HepG2 (cell line): ENCODE measurements at regions not wholly inside any gene's neighbourhood (a gene's known extent, or its start where the extent isn't known, plus 50 kb on each side); places are given as distances from the start of the nearest gene placed in this dataset.

Source experiments
- ATAC-seq: fragments of 200-7000 bp; cut with Tn5 transposase; 3 replicates; pipeline ENCODE4 v1.9.1; 2020; ENCODE audit warnings: mild to moderate bottlenecking, moderate library complexity
- BruUV-seq: library from RNA; stranded (reverse); fragments of 400-500 nt; replicated peaks from 2 replicates; lab custom pipeline; 2021; lab: Mats Ljungman, UMichigan
- CTCF ChIA-PET: fragments of 300-600 bp; formaldehyde crosslinking; extraction: SDS; loops from one replicate; lab custom pipeline; 2021; ENCODE audit warnings: low total read pairs, inconsistent platforms, low intra/inter-chr PET ratio; lab: Yijun Ruan, JAX
- POLR2A ChIA-PET: fragments of 350-600 bp; sonication (Branson Sonifier 250); formaldehyde crosslinking; loops from one replicate; lab custom pipeline; 2020; ENCODE audit warnings: antibody characterized with exemption, inconsistent platforms; lab: Yijun Ruan, JAX
- DNase-seq: peaks from one replicate; pipeline ENCODE4 v3.0.0-alpha.2; 2015; ENCODE audit warnings: low spot score
- FAIRE-seq: peaks from 3 replicates; lab custom pipeline; 2011; peaks lifted over from hg19 to GRCh38; lab: Jason Lieb, UNC
- H2AFZ ChIP-seq: one replicate; pipeline ENCODE4 v1.6.1; 2011; ENCODE audit warnings: low read length, inconsistent platforms
- H3K27ac ChIP-seq: fragments of 300-600 bp; 3 replicates; pipeline ENCODE4 v1.8.0; 2011; ENCODE audit warnings: mixed run types, mild to moderate bottlenecking, mixed read lengths, low read length, inconsistent platforms; ENCODE audit not compliant: insufficient read depth; ENCODE audit errors: extremely low read length
- H3K27me3 ChIP-seq, 2 experiments: fragments of 200-600 bp in 1 of 2; 2 replicates in 1 of 2; 3 replicates in 1 of 2; pipeline versions ENCODE4 v1.6.0 to v1.8.0; 2011; ENCODE audit warnings: low read length in 2 of 2, mild to moderate bottlenecking in 2 of 2, moderate library complexity in 2 of 2, inconsistent platforms in 1 of 2; ENCODE audit not compliant: insufficient read depth in 2 of 2, control insufficient read depth in 1 of 2
- H3K36me3 ChIP-seq, 2 experiments: fragments of 200-600 bp in 1 of 2; replicated peaks in 1 of 2; 2 replicates in 1 of 2; 3 replicates in 1 of 2; pipeline versions ENCODE4 v1.5.1 to v1.8.0; 2011; ENCODE audit warnings: low read length in 2 of 2, inconsistent platforms in 1 of 2; ENCODE audit not compliant: insufficient read depth in 2 of 2, control insufficient read depth in 1 of 2
- H3K4me1 ChIP-seq: 2 replicates; pipeline ENCODE4 v1.5.1; 2012; ENCODE audit warnings: low read length, inconsistent platforms; ENCODE audit not compliant: insufficient read depth
- H3K4me2 ChIP-seq: 2 replicates; pipeline ENCODE4 v1.6.0; 2011; ENCODE audit warnings: low read depth, low read length, inconsistent platforms
- H3K4me3 ChIP-seq, 3 experiments: fragments of 200-600 bp in 1 of 3; sonication (generic), shearing (Covaris generic) in 1 of 3; replicated peaks in 1 of 3; 2 replicates each; pipeline ENCODE4 v1.5.1; 2011 to 2016; ENCODE audit warnings: low read length in 3 of 3, inconsistent platforms in 2 of 3, low read depth in 2 of 3, mild to moderate bottlenecking in 2 of 3, control low read depth in 1 of 3, mixed read lengths in 1 of 3; ENCODE audit not compliant: insufficient read depth in 1 of 3
- H3K79me2 ChIP-seq: one replicate; pipeline ENCODE4 v1.6.1; 2011; ENCODE audit warnings: low read length, inconsistent platforms; ENCODE audit not compliant: insufficient read depth
- H3K9ac ChIP-seq: 2 replicates; pipeline ENCODE4 v1.6.0; 2011; ENCODE audit warnings: mild to moderate bottlenecking, low read depth, low read length, inconsistent platforms; ENCODE audit not compliant: insufficient read depth
- H3K9me3 ChIP-seq: 2 replicates; pipeline ENCODE4 v1.5.1; 2012; ENCODE audit warnings: mild to moderate bottlenecking, low read length
- H4K20me1 ChIP-seq: 2 replicates; pipeline ENCODE4 v1.6.0; 2011; ENCODE audit warnings: inconsistent platforms, mild to moderate bottlenecking, low read length, moderate library complexity; ENCODE audit not compliant: insufficient read depth
- BCL6 ChIP-seq: IDR thresholded peaks from 2 replicates; pipeline ENCODE4 v1.6.1; 2016; ENCODE audit warnings: missing genetic modification reagents, missing compliant biosample characterization
- DDIT3 ChIP-seq: sonication (generic); formaldehyde crosslinking; IDR thresholded peaks from 2 replicates; pipeline ENCODE4 v1.4.0; 2020; ENCODE audit warnings: mild to moderate bottlenecking, missing genetic modification reagents
- HCFC1 ChIP-seq: fragments of 150-350 bp; IDR thresholded peaks from 2 replicates; pipeline ENCODE4 v1.6.1; 2014; ENCODE audit warnings: low read depth, low read length
- HDAC2 ChIP-seq: sonication (generic); formaldehyde crosslinking; IDR thresholded peaks from 2 replicates; pipeline ENCODE4 v1.4.0; 2020; ENCODE audit warnings: missing genetic modification reagents
- HNF1B ChIP-seq: sonication (generic); formaldehyde crosslinking; IDR thresholded peaks from 2 replicates; pipeline ENCODE4 v1.5.1; 2020; ENCODE audit warnings: mild to moderate bottlenecking, moderate library complexity, missing genetic modification reagents
- HNRNPH1 ChIP-seq: fragments of 200-400 bp; formaldehyde crosslinking; optimal IDR thresholded peaks from 2 replicates; pipeline ENCODE3; 2017; ENCODE audit warnings: mild to moderate bottlenecking, low read depth, low read length
- MEF2D ChIP-seq: sonication (generic); formaldehyde crosslinking; IDR thresholded peaks from 2 replicates; pipeline ENCODE4 v1.5.1; 2020; ENCODE audit warnings: mild to moderate bottlenecking, missing genetic modification reagents
- REPIN1 ChIP-seq: sonication (generic); formaldehyde crosslinking; IDR thresholded peaks from 2 replicates; pipeline ENCODE4 v1.8.0; 2022; ENCODE audit warnings: missing genetic modification reagents, low read depth, mild to moderate bottlenecking, borderline replicate concordance
- THAP7 ChIP-seq: sonication (generic); formaldehyde crosslinking; IDR thresholded peaks from 2 replicates; pipeline ENCODE4 v1.8.1; 2023; ENCODE audit warnings: mild to moderate bottlenecking, missing genetic modification reagents
- ZEB1 ChIP-seq: IDR thresholded peaks from 2 replicates; pipeline ENCODE4 v1.6.1; 2012; ENCODE audit warnings: mild to moderate bottlenecking, low read depth, inconsistent platforms; ENCODE audit not compliant: insufficient replicate concordance
- ZHX1 ChIP-seq: sonication (generic); formaldehyde crosslinking; IDR thresholded peaks from 2 replicates; pipeline ENCODE4 v1.8.1; 2022; ENCODE audit warnings: low read depth, mild to moderate bottlenecking, missing genetic modification reagents
- ZNF333 ChIP-seq: sonication (generic); formaldehyde crosslinking; IDR thresholded peaks from 2 replicates; pipeline ENCODE4 v1.4.0; 2020; ENCODE audit warnings: mild to moderate bottlenecking, missing genetic modification reagents, borderline replicate concordance
- ZNF382 ChIP-seq: sonication (generic); formaldehyde crosslinking; IDR thresholded peaks from 2 replicates; pipeline ENCODE4 v1.5.0; 2020; ENCODE audit warnings: missing genetic modification reagents, mild to moderate bottlenecking, borderline replicate concordance
- ZNF460 ChIP-seq: sonication (generic); formaldehyde crosslinking; IDR thresholded peaks from 2 replicates; pipeline ENCODE4 v1.5.1; 2020; ENCODE audit warnings: missing genetic modification reagents, mild to moderate bottlenecking, borderline replicate concordance
- ZNF564 ChIP-seq: sonication (generic); formaldehyde crosslinking; IDR thresholded peaks from 2 replicates; pipeline ENCODE4 v1.8.1; 2023; ENCODE audit warnings: mild to moderate bottlenecking, missing genetic modification reagents
- ZNF7 ChIP-seq: IDR thresholded peaks from 2 replicates; pipeline ENCODE4 v1.6.1; 2016; ENCODE audit warnings: missing biosample characterization, missing genetic modification reagents
- ZNF737 ChIP-seq: sonication (generic); formaldehyde crosslinking; IDR thresholded peaks from 2 replicates; pipeline ENCODE4 v1.5.0; 2020; ENCODE audit warnings: missing genetic modification reagents, mild to moderate bottlenecking, borderline replicate concordance
- ZNF746 ChIP-seq: sonication (generic); formaldehyde crosslinking; IDR thresholded peaks from 2 replicates; pipeline ENCODE4 v1.8.0; 2022; ENCODE audit warnings: mild to moderate bottlenecking, missing genetic modification reagents
- ZNF770 ChIP-seq: sonication (generic); formaldehyde crosslinking; IDR thresholded peaks from 2 replicates; pipeline ENCODE4 v1.5.0; 2020; ENCODE audit warnings: mild to moderate bottlenecking, missing genetic modification reagents
- ZZZ3 ChIP-seq: sonication (generic); formaldehyde crosslinking; IDR thresholded peaks from 2 replicates; pipeline ENCODE4 v1.4.0; 2020; ENCODE audit warnings: missing genetic modification reagents, mild to moderate bottlenecking, borderline replicate concordance
- WGBS: methylation state at CpG from one replicate; pipeline ENCODE4 v1.1.6; 2017; ENCODE audit warnings: low lambda C conversion rate; 5-methylcytosine and 5-hydroxymethylcytosine counted together
- in situ Hi-C: cut with HindIII; loops from 2 replicates; pipeline ENCODE4 v1.10.0; 2017; ENCODE audit warnings: low pct_unique_long_range_greater_than_20kb; ENCODE audit not compliant: extremely low pct_ligation_motif_present
- intact Hi-C: fragments of 100-400 bp; cut with micrococcal nuclease; formaldehyde crosslinking; loops from one replicate; pipeline ENCODE4 v1.10.0; 2022; ENCODE audit not compliant: unreplicated experiment

GRCh38 chr4:137707626-137708025 is 175.3 kb upstream of the PCDH18 start:
- Histone ChIP-seq H3K36me3 (no peaks in the 10 kb centered on the region), H3K4me3 (no peak overlapping the region), H3K27ac (no peak overlapping the region), H3K79me2 (no peaks in the 10 kb centered on the region), H3K27me3 (no peaks in the 10 kb centered on the region), H2AFZ (no peak overlapping the region), H3K4me2 (no peak overlapping the region), H4K20me1 (no peaks in the 10 kb centered on the region)
- ATAC-seq, result no peak
- intact Hi-C loops, result no loop called here
- no peak for TF ChIP-seq REPIN1 (CRISPR knock-in tag)
- no peak for TF ChIP-seq ZNF7
- no peak for TF ChIP-seq HNRNPH1
- no peak for TF ChIP-seq ZNF564
- no peak for TF ChIP-seq ZNF770 (CRISPR knock-in tag)
- TF ChIP-seq DDIT3 (CRISPR knock-in tag), result no peak
- no peak for TF ChIP-seq MEF2D (CRISPR knock-in tag)
- no peak for TF ChIP-seq HCFC1
- TF ChIP-seq ZNF333, result no peak
- no peak for TF ChIP-seq ZZZ3 (CRISPR knock-in tag)
- TF ChIP-seq ZNF746 (CRISPR knock-in tag), result no peak
- no peak for TF ChIP-seq ZEB1
- no peak for TF ChIP-seq ZNF382 (CRISPR knock-in tag)
- no peak for TF ChIP-seq HDAC2 (CRISPR knock-in tag)
- TF ChIP-seq ZNF737 (CRISPR knock-in tag), result no peak
- TF ChIP-seq HNF1B (CRISPR knock-in tag), result no peak
- TF ChIP-seq BCL6 (CRISPR knock-in tag), result no peak
- TF ChIP-seq ZNF460 (CRISPR knock-in tag), result no peak
- no peak for TF ChIP-seq ZHX1 (CRISPR knock-in tag)
- TF ChIP-seq THAP7, result no peak
- TF ChIP-seq, all 625 proteins: peak for 0
- DNase-seq (no peak), FAIRE-seq (no peak)
- Histone ChIP-seq H3K9me3 (no peaks in the 10 kb centered on the region), H3K4me1 (no peaks in the 10 kb centered on the region), H3K9ac (no peak overlapping the region)
- no TSS peak for BruUV-seq
- CTCF ChIA-PET, result no interaction called here
- WGBS, result 3% methylated on average over 2 of the region's 2 CpGs
- in situ Hi-C loops, result no loop called here
- POLR2A ChIA-PET, result no interaction called here
